Body of pancreas (tissue), 4 donors: ENCODE measurements at regions not wholly inside any gene's neighbourhood (a gene's known extent, or its start where the extent isn't known, plus 50 kb on each side); places are given as distances from the start of the nearest gene placed in this dataset.

Experiments
- POLR2A ChIP-seq, 3 donors: fragments of 450-650 bp; IDR thresholded peaks; one replicate each; pipeline ENCODE4 v1.6.1; 2016; ENCODE audit warnings: antibody characterized with exemption in 3 of 3, mild to moderate bottlenecking in 2 of 3
- TF ChIP-seq, protein P1 (sequence below), 7 experiments: fragments of 450-650 bp in 4 of 7; fragments of 200-600 bp in 3 of 7; sonication (generic) in 3 of 7; IDR thresholded peaks; one replicate each; pipeline ENCODE4 v1.5.1; 2016 to 2019; ENCODE audit warnings: antibody characterized with exemption in 7 of 7

DNA sequence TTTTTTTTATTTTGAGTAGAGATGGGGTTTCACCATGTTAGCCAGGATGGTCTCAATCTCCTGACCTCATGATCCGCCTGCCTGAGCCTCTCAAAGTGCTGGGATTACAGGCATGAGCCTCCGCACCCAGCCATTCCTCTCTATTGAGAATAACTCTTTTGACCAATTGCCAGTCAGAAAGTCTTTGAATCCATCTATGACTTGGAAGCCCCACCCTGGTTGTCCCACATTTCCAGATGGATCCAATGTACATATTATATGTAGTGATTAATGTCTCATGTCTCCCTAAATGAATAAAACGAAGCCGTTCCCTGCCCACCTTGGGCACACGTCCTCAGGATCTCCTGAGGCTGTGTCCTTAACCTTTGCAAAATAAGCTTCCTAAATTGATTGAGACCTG, 228.3 kb upstream of the NLRP1 start:
- TF ChIP-seq, protein P1, sequence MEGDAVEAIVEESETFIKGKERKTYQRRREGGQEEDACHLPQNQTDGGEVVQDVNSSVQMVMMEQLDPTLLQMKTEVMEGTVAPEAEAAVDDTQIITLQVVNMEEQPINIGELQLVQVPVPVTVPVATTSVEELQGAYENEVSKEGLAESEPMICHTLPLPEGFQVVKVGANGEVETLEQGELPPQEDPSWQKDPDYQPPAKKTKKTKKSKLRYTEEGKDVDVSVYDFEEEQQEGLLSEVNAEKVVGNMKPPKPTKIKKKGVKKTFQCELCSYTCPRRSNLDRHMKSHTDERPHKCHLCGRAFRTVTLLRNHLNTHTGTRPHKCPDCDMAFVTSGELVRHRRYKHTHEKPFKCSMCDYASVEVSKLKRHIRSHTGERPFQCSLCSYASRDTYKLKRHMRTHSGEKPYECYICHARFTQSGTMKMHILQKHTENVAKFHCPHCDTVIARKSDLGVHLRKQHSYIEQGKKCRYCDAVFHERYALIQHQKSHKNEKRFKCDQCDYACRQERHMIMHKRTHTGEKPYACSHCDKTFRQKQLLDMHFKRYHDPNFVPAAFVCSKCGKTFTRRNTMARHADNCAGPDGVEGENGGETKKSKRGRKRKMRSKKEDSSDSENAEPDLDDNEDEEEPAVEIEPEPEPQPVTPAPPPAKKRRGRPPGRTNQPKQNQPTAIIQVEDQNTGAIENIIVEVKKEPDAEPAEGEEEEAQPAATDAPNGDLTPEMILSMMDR (IDR thresholded peaks at IDR 0.05): no peak
- TF ChIP-seq POLR2A (IDR thresholded peaks at IDR 0.05): no peak
